Esophagus squamous epithelium (tissue), 5 donors: ENCODE measurements at regions not wholly inside any gene's neighbourhood (a gene's known extent, or its start where the extent isn't known, plus 50 kb on each side); places are given as distances from the start of the nearest gene placed in this dataset.

ENCODE experiments used
- DNase-seq: peaks from one replicate; lab custom pipeline; 2025; lab: John Stamatoyannopoulos, UW
- H3K27ac ChIP-seq, 4 donors: fragments of 200-600 bp; sonication (generic); one replicate each; pipeline ENCODE4 v1.5.1; 2016 to 2019; ENCODE audit warnings: mild to moderate bottlenecking in 1 of 4
- H3K27me3 ChIP-seq, 4 donors: fragments of 200-600 bp; sonication (generic); 1 replicate in 3 of 4; 2 replicates in 1 of 4; pipeline versions ENCODE4 v1.5.1 to v1.6.0; 2017 to 2021; ENCODE audit warnings: antibody characterized with exemption in 1 of 4
- H3K36me3 ChIP-seq, 3 donors: fragments of 200-600 bp; sonication (generic); one replicate each; pipeline ENCODE4 v1.5.1; 2016 to 2019
- H3K4me1 ChIP-seq, 3 donors: fragments of 200-600 bp; sonication (generic); one replicate each; pipeline ENCODE4 v1.5.1; 2017 to 2019
- H3K4me3 ChIP-seq, 4 donors: fragments of 200-600 bp; sonication (generic); 1 replicate in 3 of 4; 2 replicates in 1 of 4; pipeline ENCODE4 v1.5.1; 2016 to 2019; ENCODE audit warnings: mild to moderate bottlenecking in 2 of 4, moderate library complexity in 1 of 4
- H3K9me3 ChIP-seq, 3 donors: fragments of 200-600 bp; sonication (generic); one replicate each; pipeline ENCODE4 v1.5.1; 2016 to 2019
- POLR2A ChIP-seq, 4 donors: fragments of 450-650 bp; IDR thresholded peaks; one replicate each; pipeline ENCODE4 v1.6.1; 2017; ENCODE audit warnings: antibody characterized with exemption in 4 of 4, mild to moderate bottlenecking in 4 of 4, moderate library complexity in 3 of 4
- WGBS, 2 donors: methylation state at CpG; one replicate each; pipeline ENCODE4 v1.1.5; 2018; 5-methylcytosine and 5-hydroxymethylcytosine counted together
- intact Hi-C: fragments of 100-400 bp; cut with DNase I; formaldehyde crosslinking; loops from one replicate; pipeline ENCODE4 v1.15.0; 2022
- TF ChIP-seq, protein P1 (sequence below), 6 experiments: fragments of 450-650 bp in 4 of 6; fragments of 200-600 bp in 2 of 6; sonication (generic) in 2 of 6; IDR thresholded peaks; one replicate each; pipeline ENCODE4 v1.5.1; 2016 to 2019; ENCODE audit warnings: antibody characterized with exemption in 6 of 6, mild to moderate bottlenecking in 4 of 6, moderate library complexity in 4 of 6
- donor health status: DM: yes; HTN: yes; CAD: no.

DNA sequence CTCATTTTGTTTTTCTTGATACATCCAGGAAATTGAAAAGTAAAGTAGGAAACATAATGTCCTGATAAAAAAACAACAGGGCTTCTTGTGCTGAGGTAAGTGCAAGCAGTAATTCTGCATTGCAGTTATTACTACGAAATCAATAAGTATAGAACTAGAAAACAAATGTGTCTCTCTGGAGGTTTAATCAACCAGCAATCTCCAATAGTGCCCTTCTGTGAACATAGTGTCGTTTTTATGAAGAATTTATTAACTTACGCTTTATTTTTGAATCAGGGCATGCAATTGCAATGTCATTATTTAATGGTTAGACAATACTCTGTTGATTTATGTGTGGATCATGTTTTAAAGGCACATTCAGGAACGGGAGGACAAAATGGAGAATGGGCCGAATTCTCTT is 494.1 kb upstream of the NOVA1 start:
- H3K36me3 ChIP-seq = no peaks in the 10 kb centered on the region
- H3K27me3 ChIP-seq = no peaks in the 10 kb centered on the region
- intact Hi-C loops = no loop called here
- H3K4me1 ChIP-seq = no peaks in the 10 kb centered on the region
- no peak for DNase-seq
- 49 to 51% methylated on average over 5 of the region's 5 CpGs for WGBS, 2 donors
- no peak overlapping the region for H3K4me3 ChIP-seq
- H3K9me3 ChIP-seq = no peaks in the 10 kb centered on the region
- TF ChIP-seq, protein P1, sequence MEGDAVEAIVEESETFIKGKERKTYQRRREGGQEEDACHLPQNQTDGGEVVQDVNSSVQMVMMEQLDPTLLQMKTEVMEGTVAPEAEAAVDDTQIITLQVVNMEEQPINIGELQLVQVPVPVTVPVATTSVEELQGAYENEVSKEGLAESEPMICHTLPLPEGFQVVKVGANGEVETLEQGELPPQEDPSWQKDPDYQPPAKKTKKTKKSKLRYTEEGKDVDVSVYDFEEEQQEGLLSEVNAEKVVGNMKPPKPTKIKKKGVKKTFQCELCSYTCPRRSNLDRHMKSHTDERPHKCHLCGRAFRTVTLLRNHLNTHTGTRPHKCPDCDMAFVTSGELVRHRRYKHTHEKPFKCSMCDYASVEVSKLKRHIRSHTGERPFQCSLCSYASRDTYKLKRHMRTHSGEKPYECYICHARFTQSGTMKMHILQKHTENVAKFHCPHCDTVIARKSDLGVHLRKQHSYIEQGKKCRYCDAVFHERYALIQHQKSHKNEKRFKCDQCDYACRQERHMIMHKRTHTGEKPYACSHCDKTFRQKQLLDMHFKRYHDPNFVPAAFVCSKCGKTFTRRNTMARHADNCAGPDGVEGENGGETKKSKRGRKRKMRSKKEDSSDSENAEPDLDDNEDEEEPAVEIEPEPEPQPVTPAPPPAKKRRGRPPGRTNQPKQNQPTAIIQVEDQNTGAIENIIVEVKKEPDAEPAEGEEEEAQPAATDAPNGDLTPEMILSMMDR (IDR thresholded peaks at IDR 0.05) = no peak
- TF ChIP-seq POLR2A (IDR thresholded peaks at IDR 0.05) = no peak
- no peak overlapping the region for H3K27ac ChIP-seq

DNA sequence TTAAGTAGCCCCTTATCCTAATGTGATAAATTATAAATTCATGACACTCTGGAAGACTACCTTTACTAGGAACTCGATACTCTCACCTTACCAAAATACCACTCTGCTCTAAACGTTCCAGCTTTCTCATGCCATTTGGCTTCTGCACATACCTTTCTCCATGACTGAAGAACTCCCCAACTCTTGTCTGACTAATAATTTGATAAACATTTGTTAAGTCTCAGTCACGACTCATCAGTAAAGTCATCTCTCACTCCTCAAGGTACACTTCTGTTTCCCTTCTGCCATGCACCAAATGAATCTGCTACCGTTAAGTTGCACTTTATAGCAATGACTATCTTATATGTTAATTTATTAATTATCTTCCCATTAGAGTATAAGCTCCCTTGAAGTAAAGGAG is 498.3 kb upstream of the NOVA1 start:
- 53 to 63% methylated on average over 4 of the region's 4 CpGs for WGBS, 2 donors
- intact Hi-C loops = no loop called here
- H3K27me3 ChIP-seq = no peaks in the 10 kb centered on the region
- no peak for TF ChIP-seq POLR2A (IDR thresholded peaks at IDR 0.05)
- no peak for DNase-seq
- H3K36me3 ChIP-seq = no peaks in the 10 kb centered on the region
- no peaks in the 10 kb centered on the region for H3K4me1 ChIP-seq
- no peaks in the 10 kb centered on the region for H3K9me3 ChIP-seq
- no peak overlapping the region for H3K4me3 ChIP-seq
- H3K27ac ChIP-seq = no peak overlapping the region

DNA sequence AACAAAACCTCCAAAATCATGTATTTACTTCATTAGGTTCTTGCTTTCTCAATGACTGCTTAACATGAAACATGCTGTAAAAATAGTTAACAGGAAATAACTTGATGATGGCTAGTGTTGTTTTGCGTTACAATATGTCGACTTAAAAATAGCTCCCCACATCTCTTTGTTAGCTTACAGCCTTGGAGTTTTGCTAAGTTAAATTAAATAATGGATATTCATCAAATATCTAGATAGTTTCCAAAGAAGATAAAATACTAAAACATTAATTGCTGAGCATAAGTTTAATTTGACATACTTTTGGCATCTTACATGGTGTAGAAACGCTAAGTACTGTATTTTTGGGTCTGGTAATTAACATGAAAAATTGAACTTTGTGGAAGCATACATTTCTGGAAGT is 500.6 kb upstream of the NOVA1 start:
- TF ChIP-seq POLR2A (IDR thresholded peaks at IDR 0.05) = no peak
- TF ChIP-seq, protein P1 (IDR thresholded peaks at IDR 0.05) = no peak
- intact Hi-C loops = no loop called here
- Histone ChIP-seq H3K4me1 (no peaks in the 10 kb centered on the region), H3K9me3 (no peaks in the 10 kb centered on the region), H3K4me3 (no peak overlapping the region), H3K36me3 (no peaks in the 10 kb centered on the region), H3K27ac (no peak overlapping the region), H3K27me3 (no peaks in the 10 kb centered on the region)
- no peak for DNase-seq
- WGBS, 2 donors = 41 to 43% methylated on average over 3 of the region's 3 CpGs

DNA sequence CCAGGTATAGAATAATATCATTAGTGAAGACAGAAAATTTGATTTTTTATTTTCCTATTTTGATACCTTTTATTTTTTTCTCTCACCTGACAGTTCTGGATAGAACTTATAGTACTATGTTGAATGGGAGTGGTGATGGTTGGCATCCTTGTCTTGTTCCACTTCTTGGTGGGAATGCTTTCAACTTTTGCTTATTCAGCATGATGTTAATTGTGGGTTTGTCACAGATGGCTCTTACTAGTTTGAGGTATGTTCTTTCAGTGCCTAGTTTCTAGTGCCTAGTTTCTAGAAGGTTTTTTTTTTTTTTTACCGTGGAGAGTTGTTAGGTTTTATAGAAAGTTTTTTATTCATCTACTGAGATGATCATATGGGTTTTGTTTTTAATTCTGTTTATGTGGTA is 516.3 kb upstream of the NOVA1 start:
- no peaks in the 10 kb centered on the region for H3K36me3 ChIP-seq
- WGBS, 2 donors = 0% methylated on average over 1 of the region's 1 CpG
- intact Hi-C loops = no loop called here
- DNase-seq = no peak
- H3K4me3 ChIP-seq = no peak overlapping the region
- no peak overlapping the region for H3K27ac ChIP-seq
- H3K27me3 ChIP-seq = no peaks in the 10 kb centered on the region
- TF ChIP-seq POLR2A (IDR thresholded peaks at IDR 0.05) = no peak
- TF ChIP-seq, protein P1 (IDR thresholded peaks at IDR 0.05) = no peak
- no peaks in the 10 kb centered on the region for H3K9me3 ChIP-seq
- no peaks in the 10 kb centered on the region for H3K4me1 ChIP-seq

DNA sequence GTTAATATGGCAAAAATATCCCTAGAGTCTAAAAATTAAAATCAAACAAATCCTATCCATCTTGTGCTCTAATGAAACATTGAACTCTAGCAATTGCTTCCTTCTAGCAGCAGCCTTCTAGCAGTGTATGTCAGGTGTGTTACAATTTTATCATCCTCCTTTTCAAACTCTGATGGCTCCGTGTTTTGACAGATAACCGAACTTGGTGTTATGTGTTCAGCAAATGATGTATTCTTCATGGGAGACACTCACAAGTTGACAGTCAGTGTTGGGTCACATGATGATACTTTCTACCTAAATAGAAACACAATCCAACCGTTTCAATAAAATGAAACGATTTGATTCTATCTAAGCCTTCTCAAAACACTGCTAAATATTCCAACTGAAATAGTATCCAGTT is 525.3 kb upstream of the NOVA1 start:
- TF ChIP-seq POLR2A (IDR thresholded peaks at IDR 0.05) = no peak
- TF ChIP-seq, protein P1 (IDR thresholded peaks at IDR 0.05) = no peak
- Histone ChIP-seq H3K9me3 (peaks cover 0 to 5% (median 0%) of the 10 kb centered on the region in 3 donors), H3K27me3 (no peaks in the 10 kb centered on the region), H3K4me3 (no peak overlapping the region), H3K27ac (no peak overlapping the region), H3K4me1 (no peaks in the 10 kb centered on the region), H3K36me3 (no peaks in the 10 kb centered on the region)
- intact Hi-C loops = no loop called here
- 76 to 78% methylated on average over 4 of the region's 4 CpGs for WGBS, 2 donors
- no peak for DNase-seq

DNA sequence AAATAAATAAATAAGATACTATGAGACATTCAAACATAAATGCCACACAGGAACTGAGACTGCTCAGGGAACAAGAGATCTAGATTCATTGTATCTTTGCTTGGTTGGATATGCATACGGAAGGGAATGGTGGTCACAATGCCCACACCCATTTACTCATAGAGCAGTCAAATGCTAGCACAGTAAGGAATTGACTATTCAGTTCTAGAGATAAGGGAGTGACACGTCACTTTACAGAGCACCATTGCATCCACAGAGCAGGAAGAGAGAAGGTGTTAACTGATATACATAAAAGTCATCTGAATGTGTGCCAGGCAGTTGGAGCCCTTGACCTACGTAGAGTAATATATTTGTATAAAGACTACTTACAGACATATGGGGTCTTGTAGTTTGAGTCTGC is 530.0 kb upstream of the NOVA1 start:
- intact Hi-C loops = no loop called here
- DNase-seq = no peak
- WGBS, 2 donors = 79 to 87% methylated on average over 3 of the region's 3 CpGs
- H3K4me3 ChIP-seq = no peak overlapping the region
- no peaks in the 10 kb centered on the region for H3K27me3 ChIP-seq
- H3K36me3 ChIP-seq = no peaks in the 10 kb centered on the region
- no peaks in the 10 kb centered on the region for H3K9me3 ChIP-seq
- H3K4me1 ChIP-seq = no peaks in the 10 kb centered on the region
- TF ChIP-seq POLR2A (IDR thresholded peaks at IDR 0.05) = no peak
- TF ChIP-seq, protein P1 (IDR thresholded peaks at IDR 0.05) = no peak
- no peak overlapping the region for H3K27ac ChIP-seq
